Adrenal gland (tissue), 5 donors: ENCODE measurements at regions not wholly inside any gene's neighbourhood (a gene's known extent, or its start where the extent isn't known, plus 50 kb on each side); places are given as distances from the start of the nearest gene placed in this dataset.

ENCODE experiments used
- CTCF ChIP-seq, 6 experiments: fragments of 450-650 bp in 4 of 6; fragments of 200-600 bp in 2 of 6; sonication (generic) in 1 of 6; IDR thresholded peaks; 1 replicate in 5 of 6; 2 replicates in 1 of 6; pipeline versions ENCODE4 v1.5.1 to v1.8.0; 2016 to 2021; ENCODE audit warnings: antibody characterized with exemption in 6 of 6, mild to moderate bottlenecking in 2 of 6, moderate library complexity in 1 of 6
- POLR2A ChIP-seq, 2 donors: fragments of 450-650 bp; IDR thresholded peaks; one replicate each; pipeline ENCODE4 v1.6.1; 2017; ENCODE audit warnings: antibody characterized with exemption in 2 of 2, mild to moderate bottlenecking in 2 of 2, moderate library complexity in 1 of 2
- donor health status: DM: no; HTN: no; CAD: no.

DNA sequence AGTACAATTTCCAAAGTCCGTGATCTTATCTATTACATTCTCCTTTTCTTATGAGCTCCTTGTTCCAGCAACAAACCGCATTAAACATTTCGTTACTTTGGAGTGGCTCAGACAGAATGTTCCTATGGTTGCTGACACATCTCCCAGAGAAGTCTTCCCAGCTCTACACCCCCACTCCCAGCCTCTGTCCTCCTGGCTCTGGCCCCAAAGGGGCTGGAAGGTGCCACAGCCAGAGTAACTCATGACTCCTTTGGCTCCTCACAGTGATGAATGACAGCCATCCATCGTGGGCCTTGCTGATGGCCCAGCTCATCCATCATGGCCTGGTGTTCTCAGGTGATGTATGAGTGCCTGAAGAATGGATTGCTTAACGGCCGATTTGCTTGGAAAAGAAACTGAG lies 203.0 kb downstream of the DHX35 start:
- no peak for TF ChIP-seq CTCF (IDR thresholded peaks at IDR 0.05)
- TF ChIP-seq POLR2A (IDR thresholded peaks at IDR 0.05): no peak
